WERI-Rb-1 (cell line): ENCODE measurements at regions not wholly inside any gene's neighbourhood (a gene's known extent, or its start where the extent isn't known, plus 50 kb on each side); places are given as distances from the start of the nearest gene placed in this dataset.

ENCODE experiments used
- DNase-seq: peaks from one replicate; pipeline ENCODE4 v3.0.0-alpha.2; 2020
- H3K27ac ChIP-seq: fragments of 250-450 bp; sonication (Bioruptor Pico); 2 replicates; pipeline ENCODE4 v1.5.1; 2020; ENCODE audit warnings: mild to moderate bottlenecking, moderate library complexity
- H3K27me3 ChIP-seq: fragments of 250-450 bp; sonication (Bioruptor Pico); 2 replicates; pipeline ENCODE4 v1.5.1; 2021; ENCODE audit warnings: mild to moderate bottlenecking, low read depth, moderate library complexity; ENCODE audit not compliant: insufficient read depth, severe bottlenecking
- H3K36me3 ChIP-seq: fragments of 250-450 bp; sonication (Bioruptor Pico); 2 replicates; pipeline ENCODE4 v1.5.1; 2020; ENCODE audit warnings: mild to moderate bottlenecking, moderate library complexity
- H3K4me3 ChIP-seq: 2 replicates; pipeline ENCODE4 v1.5.1; 2011; ENCODE audit warnings: low read depth, mild to moderate bottlenecking, control low read depth, low read length
- H3K9me3 ChIP-seq: fragments of 250-450 bp; sonication (Bioruptor Pico); 2 replicates; pipeline ENCODE4 v1.5.1; 2021; ENCODE audit warnings: mild to moderate bottlenecking, moderate library complexity; ENCODE audit not compliant: severe bottlenecking
- CTCF ChIP-seq: IDR thresholded peaks from 2 replicates; pipeline ENCODE4 v1.5.1; 2011; ENCODE audit warnings: low read depth, mild to moderate bottlenecking, control low read depth, inconsistent platforms, low read length

- Histone ChIP-seq H3K4me3 (no peak overlapping the region), H3K36me3 (no peaks in the 10 kb centered on the region), H3K27ac (no peak overlapping the region), H3K9me3 (no peaks in the 10 kb centered on the region), H3K27me3 (no peaks in the 10 kb centered on the region)
- no peak for TF ChIP-seq CTCF
- DNase-seq, result no peak
Observed at GRCh38 chr9:108138516-108138915, 648.9 kb upstream of the KLF4 start.

- no peaks in the 10 kb centered on the region for H3K36me3 ChIP-seq
- H3K9me3 ChIP-seq, result no peaks in the 10 kb centered on the region
- TF ChIP-seq CTCF, result no peak
- no peaks in the 10 kb centered on the region for H3K27me3 ChIP-seq
- no peak for DNase-seq
- no peak overlapping the region for H3K4me3 ChIP-seq
- no peak overlapping the region for H3K27ac ChIP-seq
Observed at GRCh38 chr9:108136656-108137055, 647.1 kb upstream of the KLF4 start.

GRCh38 chr9:108134486-108135128, 645.0 kb upstream of the KLF4 start:
- TF ChIP-seq CTCF, result no peak
- no peak overlapping the region for H3K4me3 ChIP-seq
- no peaks in the 10 kb centered on the region for H3K9me3 ChIP-seq
- no peaks in the 10 kb centered on the region for H3K27me3 ChIP-seq
- H3K36me3 ChIP-seq, result no peaks in the 10 kb centered on the region
- no peak for DNase-seq
- H3K27ac ChIP-seq, result no peak overlapping the region

GRCh38 chr9:108133680-108134079, 644.1 kb upstream of the KLF4 start:
- H3K27ac ChIP-seq, result no peak overlapping the region
- no peak for DNase-seq
- H3K36me3 ChIP-seq, result no peaks in the 10 kb centered on the region
- no peaks in the 10 kb centered on the region for H3K9me3 ChIP-seq
- H3K4me3 ChIP-seq, result no peak overlapping the region
- no peak for TF ChIP-seq CTCF
- no peaks in the 10 kb centered on the region for H3K27me3 ChIP-seq

- no peak for TF ChIP-seq CTCF
Observed at GRCh38 chr9:108133101-108133500, 643.5 kb upstream of the KLF4 start.

GRCh38 chr9:108130905-108131304, 641.3 kb upstream of the KLF4 start:
- no peak for TF ChIP-seq CTCF
- Histone ChIP-seq H3K27ac (no peak overlapping the region), H3K9me3 (no peaks in the 10 kb centered on the region), H3K4me3 (no peak overlapping the region), H3K27me3 (no peaks in the 10 kb centered on the region), H3K36me3 (no peaks in the 10 kb centered on the region)
- DNase-seq, result no peak

More at GRCh38 chr9:108133101-108133500, 643.5 kb upstream of the KLF4 start:
- H3K9me3 ChIP-seq, result no peaks in the 10 kb centered on the region
- no peaks in the 10 kb centered on the region for H3K27me3 ChIP-seq
- H3K36me3 ChIP-seq, result no peaks in the 10 kb centered on the region
- H3K4me3 ChIP-seq, result no peak overlapping the region
- H3K27ac ChIP-seq, result no peak overlapping the region
- DNase-seq, result no peak
